Astrocyte (in vitro differentiated cells and primary cell): ENCODE measurements at regions not wholly inside any gene's neighbourhood (a gene's known extent, or its start where the extent isn't known, plus 50 kb on each side); places are given as distances from the start of the nearest gene placed in this dataset.
A peak's percentile ranks its signal among the peaks of the same experiment; 100 is the strongest.

ENCODE experiments used
- DNase-seq: peaks from one replicate; pipeline ENCODE4 v3.0.0-alpha.2; 2010; ENCODE audit warnings: low read depth
- FAIRE-seq: peaks from 2 replicates; lab custom pipeline; 2011; peaks lifted over from hg19 to GRCh38; lab: Jason Lieb, UNC
- H2AFZ ChIP-seq: 2 replicates; pipeline ENCODE4 v1.6.0; 2012; ENCODE audit warnings: low read depth, low read length, inconsistent platforms
- H3K27ac ChIP-seq: 2 replicates; pipeline ENCODE4 v1.5.1; 2011; ENCODE audit warnings: low read depth, low read length, inconsistent platforms
- H3K27me3 ChIP-seq: 2 replicates; pipeline ENCODE4 v1.6.0; 2011; ENCODE audit warnings: low read length, inconsistent platforms; ENCODE audit not compliant: insufficient read depth
- H3K36me3 ChIP-seq: 2 replicates; pipeline ENCODE4 v1.5.1; 2011; ENCODE audit warnings: low read length, inconsistent platforms; ENCODE audit not compliant: insufficient read depth
- H3K4me1 ChIP-seq: 2 replicates; pipeline ENCODE4 v1.5.1; 2011; ENCODE audit warnings: low read length, inconsistent platforms; ENCODE audit not compliant: insufficient read depth
- H3K4me2 ChIP-seq: 2 replicates; pipeline ENCODE4 v1.6.0; 2012; ENCODE audit warnings: low read length, inconsistent platforms
- H3K4me3 ChIP-seq: 2 replicates; pipeline ENCODE4 v1.5.1; 2011; ENCODE audit warnings: low read depth, mild to moderate bottlenecking, low read length, inconsistent platforms; ENCODE audit not compliant: insufficient read depth
- H3K79me2 ChIP-seq: 2 replicates; pipeline ENCODE4 v1.6.0; 2012; ENCODE audit warnings: mild to moderate bottlenecking, low read length, inconsistent platforms; ENCODE audit not compliant: insufficient read depth
- H3K9ac ChIP-seq: 2 replicates; pipeline ENCODE4 v1.6.0; 2012; ENCODE audit warnings: mild to moderate bottlenecking, low read length, inconsistent platforms
- H3K9me3 ChIP-seq: 2 replicates; pipeline ENCODE4 v1.5.1; 2012; ENCODE audit warnings: low read depth, mild to moderate bottlenecking, low read length, inconsistent platforms; ENCODE audit not compliant: insufficient read depth
- H4K20me1 ChIP-seq: 2 replicates; pipeline ENCODE4 v1.6.0; 2012; ENCODE audit warnings: low read length, inconsistent platforms; ENCODE audit not compliant: insufficient read depth
- H3K27ac Mint-ChIP-seq: one replicate; pipeline ENCODE4 v1.8.0; 2021; ENCODE audit warnings: mild to moderate bottlenecking, mixed read lengths; ENCODE audit not compliant: unreplicated experiment
- H3K27me3 Mint-ChIP-seq: one replicate; pipeline ENCODE4 v1.8.0; 2021; ENCODE audit warnings: low read depth, mixed read lengths; ENCODE audit not compliant: unreplicated experiment
- H3K36me3 Mint-ChIP-seq: one replicate; pipeline ENCODE4 v1.8.0; 2021; ENCODE audit warnings: low read depth, mixed read lengths; ENCODE audit not compliant: unreplicated experiment
- H3K4me1 Mint-ChIP-seq: one replicate; pipeline ENCODE4 v1.8.0; 2021; ENCODE audit warnings: low read depth, mixed read lengths; ENCODE audit not compliant: unreplicated experiment
- H3K4me3 Mint-ChIP-seq: one replicate; pipeline ENCODE4 v1.8.0; 2021; ENCODE audit warnings: mild to moderate bottlenecking, moderate library complexity, mixed read lengths; ENCODE audit not compliant: unreplicated experiment
- H3K9me3 Mint-ChIP-seq: one replicate; pipeline ENCODE4 v1.8.0; 2021; ENCODE audit warnings: mild to moderate bottlenecking, mixed read lengths; ENCODE audit not compliant: unreplicated experiment
- EZH2 ChIP-seq: IDR thresholded peaks from 2 replicates; pipeline ENCODE4 v1.6.1; 2012; ENCODE audit warnings: mild to moderate bottlenecking, low read length, inconsistent platforms; ENCODE audit not compliant: insufficient read depth
- TF ChIP-seq, protein P1 (sequence below): IDR thresholded peaks from 2 replicates; pipeline ENCODE4 v1.5.1; 2011; ENCODE audit warnings: low read depth, mild to moderate bottlenecking, inconsistent platforms, low read length, moderate library complexity; ENCODE audit not compliant: insufficient read depth

DNA sequence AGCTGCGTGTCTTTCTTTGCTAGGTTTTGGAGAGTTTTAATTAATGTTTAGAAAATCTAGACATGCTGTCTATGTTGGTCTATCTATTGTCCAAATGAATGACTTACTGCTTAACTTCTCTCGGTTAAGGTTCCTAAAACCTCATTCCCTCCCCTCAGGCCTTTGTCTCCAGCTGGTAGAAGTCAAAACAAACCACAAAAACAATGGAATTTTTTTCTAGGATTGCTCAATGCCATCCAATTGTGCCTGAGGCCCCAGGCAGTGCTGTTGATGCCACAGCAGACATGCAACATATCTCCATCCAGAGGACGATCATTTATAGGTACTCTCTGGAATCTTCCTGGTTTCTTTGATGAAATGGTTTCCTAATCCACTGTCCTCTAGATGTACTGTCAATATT is 448.2 kb upstream of the TBX3 start:
- no peaks in the 10 kb centered on the region for H3K4me1 Mint-ChIP-seq
- Histone ChIP-seq H3K27me3 (no peaks in the 10 kb centered on the region), H4K20me1 (no peaks in the 10 kb centered on the region), H3K4me1 (peaks cover 6% of the 10 kb centered on the region), H3K4me2 (no peak overlapping the region), H3K27ac (no peak overlapping the region), H3K4me3 (no peak overlapping the region), H3K9me3 (no peaks in the 10 kb centered on the region), H3K79me2 (no peaks in the 10 kb centered on the region), H3K9ac (no peak overlapping the region), H2AFZ (no peak overlapping the region), H3K36me3 (no peaks in the 10 kb centered on the region)
- H3K36me3 Mint-ChIP-seq: no peaks in the 10 kb centered on the region
- TF ChIP-seq, protein P1, sequence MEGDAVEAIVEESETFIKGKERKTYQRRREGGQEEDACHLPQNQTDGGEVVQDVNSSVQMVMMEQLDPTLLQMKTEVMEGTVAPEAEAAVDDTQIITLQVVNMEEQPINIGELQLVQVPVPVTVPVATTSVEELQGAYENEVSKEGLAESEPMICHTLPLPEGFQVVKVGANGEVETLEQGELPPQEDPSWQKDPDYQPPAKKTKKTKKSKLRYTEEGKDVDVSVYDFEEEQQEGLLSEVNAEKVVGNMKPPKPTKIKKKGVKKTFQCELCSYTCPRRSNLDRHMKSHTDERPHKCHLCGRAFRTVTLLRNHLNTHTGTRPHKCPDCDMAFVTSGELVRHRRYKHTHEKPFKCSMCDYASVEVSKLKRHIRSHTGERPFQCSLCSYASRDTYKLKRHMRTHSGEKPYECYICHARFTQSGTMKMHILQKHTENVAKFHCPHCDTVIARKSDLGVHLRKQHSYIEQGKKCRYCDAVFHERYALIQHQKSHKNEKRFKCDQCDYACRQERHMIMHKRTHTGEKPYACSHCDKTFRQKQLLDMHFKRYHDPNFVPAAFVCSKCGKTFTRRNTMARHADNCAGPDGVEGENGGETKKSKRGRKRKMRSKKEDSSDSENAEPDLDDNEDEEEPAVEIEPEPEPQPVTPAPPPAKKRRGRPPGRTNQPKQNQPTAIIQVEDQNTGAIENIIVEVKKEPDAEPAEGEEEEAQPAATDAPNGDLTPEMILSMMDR: no peak
- TF ChIP-seq EZH2: no peak
- FAIRE-seq: peak; percentile 70
- peak; percentile 8 for DNase-seq
- no peak overlapping the region for H3K4me3 Mint-ChIP-seq
- no peaks in the 10 kb centered on the region for H3K9me3 Mint-ChIP-seq
- H3K27ac Mint-ChIP-seq: no peak overlapping the region
- peaks cover 11% of the 10 kb centered on the region for H3K27me3 Mint-ChIP-seq

DNA sequence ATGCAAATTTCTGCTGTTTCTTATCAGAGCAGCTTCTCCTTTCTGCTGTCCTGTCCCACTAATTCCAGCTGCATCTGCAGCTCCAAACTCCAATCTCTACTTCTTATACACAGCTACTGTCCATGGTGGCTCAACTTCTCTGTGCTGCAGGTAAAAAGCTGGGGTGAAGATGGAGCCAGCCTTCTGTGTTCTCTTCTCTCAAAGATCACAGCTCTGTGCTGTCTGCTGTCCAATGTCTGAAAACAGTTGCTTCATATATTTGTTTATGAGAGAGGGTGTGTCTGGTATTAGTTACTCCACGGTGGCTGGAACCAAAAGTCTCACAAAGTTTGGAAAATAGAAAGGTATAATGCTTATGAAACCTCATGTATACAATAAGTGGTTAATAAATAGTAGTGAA is 445.8 kb upstream of the TBX3 start:
- Histone ChIP-seq H3K36me3 (no peaks in the 10 kb centered on the region), H2AFZ (no peak overlapping the region), H3K27ac (no peak overlapping the region), H3K4me3 (no peak overlapping the region), H3K79me2 (no peaks in the 10 kb centered on the region), H3K9me3 (no peaks in the 10 kb centered on the region), H3K4me1 (no peaks in the 10 kb centered on the region), H3K9ac (no peak overlapping the region), H3K4me2 (no peak overlapping the region), H4K20me1 (no peaks in the 10 kb centered on the region), H3K27me3 (no peaks in the 10 kb centered on the region)
- H3K27me3 Mint-ChIP-seq: peaks cover 14% of the 10 kb centered on the region
- no peak for TF ChIP-seq EZH2
- TF ChIP-seq, protein P1: no peak
- no peak overlapping the region for H3K4me3 Mint-ChIP-seq
- no peak for FAIRE-seq
- H3K36me3 Mint-ChIP-seq: no peaks in the 10 kb centered on the region
- H3K9me3 Mint-ChIP-seq: no peaks in the 10 kb centered on the region
- no peak overlapping the region for H3K27ac Mint-ChIP-seq
- no peak for DNase-seq
- H3K4me1 Mint-ChIP-seq: no peaks in the 10 kb centered on the region

DNA sequence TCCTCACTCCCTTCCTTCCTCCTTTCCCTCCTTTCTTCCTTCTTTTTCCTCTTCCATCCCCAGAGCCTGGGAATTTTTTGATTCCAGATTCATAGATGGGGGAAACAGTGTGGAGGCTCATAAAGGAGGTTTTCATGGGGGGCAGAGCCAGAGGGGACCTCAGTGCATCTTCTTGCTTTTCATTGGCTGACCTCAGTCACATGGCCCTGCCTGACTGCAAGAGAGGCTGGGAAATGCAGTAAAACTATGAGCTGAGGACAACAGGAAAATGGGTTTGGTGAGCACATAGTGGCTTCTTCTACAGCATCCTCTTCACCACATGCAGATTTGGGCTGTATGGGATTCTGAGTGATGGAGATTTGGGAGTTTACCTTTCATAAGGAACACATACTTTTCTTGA is 437.1 kb upstream of the TBX3 start:
- no peak for TF ChIP-seq EZH2
- TF ChIP-seq, protein P1: no peak
- H3K27ac ChIP-seq: no peak overlapping the region
- Mint-ChIP-seq H3K4me3 (no peak overlapping the region), H3K27me3 (peaks cover 15% of the 10 kb centered on the region), H3K9me3 (peaks cover 2% of the 10 kb centered on the region), H3K36me3 (no peaks in the 10 kb centered on the region), H3K4me1 (no peaks in the 10 kb centered on the region), H3K27ac (no peak overlapping the region)
- FAIRE-seq (no peak), DNase-seq (no peak)
- no peaks in the 10 kb centered on the region for H3K36me3 ChIP-seq
- no peaks in the 10 kb centered on the region for H3K79me2 ChIP-seq
- H3K4me2 ChIP-seq: no peak overlapping the region
- no peak overlapping the region for H3K4me3 ChIP-seq
- H3K9ac ChIP-seq: no peak overlapping the region
- no peak overlapping the region for H2AFZ ChIP-seq
- no peaks in the 10 kb centered on the region for H3K9me3 ChIP-seq
- no peaks in the 10 kb centered on the region for H4K20me1 ChIP-seq
- no peaks in the 10 kb centered on the region for H3K4me1 ChIP-seq
- no peaks in the 10 kb centered on the region for H3K27me3 ChIP-seq
